Lung (tissue), 11 donors: ENCODE measurements at regions not wholly inside any gene's neighbourhood (a gene's known extent, or its start where the extent isn't known, plus 50 kb on each side); places are given as distances from the start of the nearest gene placed in this dataset.

Source experiments
- ATAC-seq: fragments of 200-7000 bp; cut with Tn5 transposase; one replicate; pipeline ENCODE4 v1.9.1; 2020; ENCODE audit warnings: moderate number of reproducible peaks; ENCODE audit not compliant: insufficient read depth, low FRiP score
- DNase-seq, 3 donors: peaks; one replicate each; pipeline ENCODE4 v3.0.0-alpha.2; 2013 to 2017
- H3K27ac ChIP-seq, 2 donors: one replicate each; pipeline ENCODE4 v1.5.1; 2013; ENCODE audit warnings: mild to moderate bottlenecking in 2 of 2, moderate library complexity in 2 of 2, control low read depth in 1 of 2, inconsistent platforms in 1 of 2, low read depth in 1 of 2, low read length in 1 of 2
- H3K27me3 ChIP-seq, 3 donors: one replicate each; pipeline ENCODE4 v1.5.1; 2013; ENCODE audit warnings: low read length in 2 of 3; ENCODE audit not compliant: control insufficient read depth in 3 of 3, insufficient read depth in 3 of 3
- H3K36me3 ChIP-seq, 4 donors: one replicate each; pipeline ENCODE4 v1.5.1; 2013; ENCODE audit warnings: low read length in 4 of 4, mild to moderate bottlenecking in 1 of 4, moderate library complexity in 1 of 4; ENCODE audit not compliant: control insufficient read depth in 4 of 4, insufficient read depth in 4 of 4
- H3K4me1 ChIP-seq, 5 donors: one replicate each; pipeline ENCODE4 v1.5.1; 2013; ENCODE audit warnings: low read length in 5 of 5, mild to moderate bottlenecking in 2 of 5, moderate library complexity in 1 of 5; ENCODE audit not compliant: control insufficient read depth in 5 of 5, insufficient read depth in 5 of 5
- H3K4me3 ChIP-seq: one replicate; pipeline ENCODE4 v1.5.1; 2013; ENCODE audit warnings: mild to moderate bottlenecking, control low read depth, moderate library complexity
- H3K9ac ChIP-seq, 2 donors: one replicate each; pipeline ENCODE4 v1.5.1; 2013; ENCODE audit warnings: low read length in 2 of 2, control low read depth in 1 of 2; ENCODE audit not compliant: insufficient read depth in 1 of 2
- H3K9me3 ChIP-seq, 4 donors: one replicate each; pipeline ENCODE4 v1.5.1; 2013; ENCODE audit warnings: low read length in 3 of 4, mild to moderate bottlenecking in 1 of 4, moderate library complexity in 1 of 4; ENCODE audit not compliant: control insufficient read depth in 4 of 4, insufficient read depth in 3 of 4
- CTCF ChIP-seq: IDR thresholded peaks from 2 replicates; pipeline ENCODE4 v1.5.1; 2012; ENCODE audit warnings: mild to moderate bottlenecking; ENCODE audit errors: control extremely low read depth, extremely low read depth
- WGBS, 2 donors: extraction: QIAGEN DNeasy Blood & Tissue Kit; methylation state at CpG; one replicate each; pipeline ENCODE4 v1.1.7; 2013; 5-methylcytosine and 5-hydroxymethylcytosine counted together
- donor health status: control.
- donor health status: control.
- donor health status: Bipolar disorder and iron deficiency.
- donor health status: healthy.
- donor health status: DM: yes; HTN: yes; CAD: no.

- WGBS, 2 donors, result 88 to 95% methylated on average over 1 of the region's 1 CpG
- no peak for DNase-seq
- TF ChIP-seq CTCF, result no peak
- Histone ChIP-seq H3K4me3 (no peak overlapping the region), H3K27me3 (peaks cover 0 to 4% (median 0%) of the 10 kb centered on the region in 3 donors), H3K9ac (no peak overlapping the region), H3K27ac (no peak overlapping the region), H3K4me1 (peaks cover 0 to 8% (median 0%) of the 10 kb centered on the region in 5 donors), H3K9me3 (no peaks in the 10 kb centered on the region), H3K36me3 (no peaks in the 10 kb centered on the region)
- no peak for ATAC-seq
These were observed 308.2 kb upstream of the AMIGO2 start for GRCh38 chr12:47387994-47388393.

GRCh38 chr12:47385653-47386052, 305.9 kb upstream of the AMIGO2 start:
- Histone ChIP-seq H3K4me1 (peaks cover 0 to 5% (median 0%) of the 10 kb centered on the region in 5 donors), H3K27ac (no peak overlapping the region), H3K36me3 (no peaks in the 10 kb centered on the region), H3K27me3 (peaks cover 0 to 4% (median 0%) of the 10 kb centered on the region in 3 donors), H3K9me3 (no peaks in the 10 kb centered on the region), H3K9ac (no peak overlapping the region), H3K4me3 (no peak overlapping the region)
- no peak for TF ChIP-seq CTCF
- WGBS, 2 donors, result 91 to 94% methylated on average over 5 of the region's 5 CpGs
- DNase-seq (no peak), ATAC-seq (no peak)

- no peak overlapping the region for H3K4me3 ChIP-seq
- no peaks in the 10 kb centered on the region for H3K9me3 ChIP-seq
- H3K27ac ChIP-seq, result no peak overlapping the region
- no peak for TF ChIP-seq CTCF
- 33 to 40% methylated on average over 4 of the region's 4 CpGs for WGBS, 2 donors
- H3K9ac ChIP-seq, result no peak overlapping the region
- ATAC-seq, result no peak
- peaks cover 0 to 5% (median 0%) of the 10 kb centered on the region in 5 donors for H3K4me1 ChIP-seq
- peaks cover 0 to 4% (median 0%) of the 10 kb centered on the region in 3 donors for H3K27me3 ChIP-seq
- DNase-seq, result peak in 1 of 3 donors; percentile 24
- no peaks in the 10 kb centered on the region for H3K36me3 ChIP-seq
These were observed 304.2 kb upstream of the AMIGO2 start for GRCh38 chr12:47383942-47384341.

GRCh38 chr12:47382305-47382704, 302.5 kb upstream of the AMIGO2 start:
- H3K9ac ChIP-seq, result no peak overlapping the region
- TF ChIP-seq CTCF, result no peak
- H3K27ac ChIP-seq, result no peak overlapping the region
- peaks cover 0 to 5% (median 0%) of the 10 kb centered on the region in 5 donors for H3K4me1 ChIP-seq
- no peaks in the 10 kb centered on the region for H3K36me3 ChIP-seq
- peaks cover 0 to 4% (median 0%) of the 10 kb centered on the region in 3 donors for H3K27me3 ChIP-seq
- 95 to 100% methylated on average over 1 of the region's 1 CpG for WGBS, 2 donors
- no peak for DNase-seq
- H3K9me3 ChIP-seq, result peaks cover 0 to 2% (median 0%) of the 10 kb centered on the region in 4 donors
- no peak for ATAC-seq
- no peak overlapping the region for H3K4me3 ChIP-seq
